Smooth muscle cell (in vitro differentiated cells): ENCODE measurements at regions not wholly inside any gene's neighbourhood (a gene's known extent, or its start where the extent isn't known, plus 50 kb on each side); places are given as distances from the start of the nearest gene placed in this dataset.

Experiments used
- DNase-seq: peaks from one replicate; lab custom pipeline; 2025; ENCODE audit not compliant: unreplicated experiment; lab: John Stamatoyannopoulos, UW
- H2AFZ ChIP-seq: fragments of 200-600 bp; sonication (generic); 2 replicates; pipeline ENCODE4 v1.6.0; 2016; ENCODE audit warnings: antibody characterized with exemption, low read depth, mild to moderate bottlenecking
- H3F3A ChIP-seq: fragments of 200-600 bp; sonication (generic); 2 replicates; pipeline ENCODE4 v1.6.0; 2017; ENCODE audit warnings: antibody characterized with exemption, low read depth
- H3K27ac ChIP-seq: fragments of 200-600 bp; sonication (generic); 2 replicates; pipeline ENCODE4 v1.5.1; 2016; ENCODE audit warnings: low read depth, mild to moderate bottlenecking
- H3K27me3 ChIP-seq: fragments of 200-600 bp; sonication (generic); 2 replicates; pipeline ENCODE4 v1.6.1; 2016; ENCODE audit warnings: low read depth, mild to moderate bottlenecking
- H3K36me3 ChIP-seq: fragments of 200-600 bp; sonication (generic); 2 replicates; pipeline ENCODE4 v1.5.1; 2016; ENCODE audit warnings: low read depth
- H3K4me1 ChIP-seq: fragments of 200-600 bp; sonication (generic); 2 replicates; pipeline ENCODE4 v1.5.1; 2016; ENCODE audit warnings: low read depth
- H3K4me2 ChIP-seq: fragments of 200-600 bp; sonication (generic); 2 replicates; pipeline ENCODE4 v1.6.0; 2016; ENCODE audit warnings: mild to moderate bottlenecking
- H3K4me3 ChIP-seq: fragments of 200-600 bp; sonication (generic); 2 replicates; pipeline ENCODE4 v1.5.1; 2016; ENCODE audit warnings: mild to moderate bottlenecking
- H3K79me2 ChIP-seq: fragments of 200-600 bp; sonication (generic); 2 replicates; pipeline ENCODE4 v1.6.0; 2016; ENCODE audit warnings: low read depth, mild to moderate bottlenecking
- H3K9ac ChIP-seq: fragments of 200-600 bp; sonication (generic); 2 replicates; pipeline ENCODE4 v1.6.0; 2016; ENCODE audit warnings: low read depth
- H3K9me3 ChIP-seq: fragments of 200-600 bp; sonication (generic); replicated peaks from 2 replicates; pipeline ENCODE4 v1.5.1; 2016; ENCODE audit warnings: low read depth
- H4K20me1 ChIP-seq: fragments of 200-600 bp; sonication (generic); 2 replicates; pipeline ENCODE4 v1.6.0; 2016; ENCODE audit warnings: low read depth
- WGBS: methylation state at CpG from one replicate; pipeline ENCODE4 v1.1.7; 2016; ENCODE audit warnings: low lambda C conversion rate; 5-methylcytosine and 5-hydroxymethylcytosine counted together
- TF ChIP-seq, protein P1 (sequence below): fragments of 200-600 bp; sonication (generic); IDR thresholded peaks from 2 replicates; pipeline ENCODE4 v1.5.1; 2017; ENCODE audit warnings: borderline replicate concordance, mild to moderate bottlenecking, antibody characterized with exemption; ENCODE audit not compliant: insufficient read depth, poor library complexity, severe bottlenecking

GRCh38 chr16:80330803-80331202 is 210.0 kb upstream of the DYNLRB2 start:
- no peaks in the 10 kb centered on the region for H3F3A ChIP-seq
- H3K9me3 ChIP-seq: no peaks in the 10 kb centered on the region
- H4K20me1 ChIP-seq: no peaks in the 10 kb centered on the region
- WGBS: 93% methylated on average over 3 of the region's 3 CpGs
- no peak overlapping the region for H3K4me3 ChIP-seq
- no peak overlapping the region for H3K9ac ChIP-seq
- no peak overlapping the region for H3K4me2 ChIP-seq
- TF ChIP-seq, protein P1, sequence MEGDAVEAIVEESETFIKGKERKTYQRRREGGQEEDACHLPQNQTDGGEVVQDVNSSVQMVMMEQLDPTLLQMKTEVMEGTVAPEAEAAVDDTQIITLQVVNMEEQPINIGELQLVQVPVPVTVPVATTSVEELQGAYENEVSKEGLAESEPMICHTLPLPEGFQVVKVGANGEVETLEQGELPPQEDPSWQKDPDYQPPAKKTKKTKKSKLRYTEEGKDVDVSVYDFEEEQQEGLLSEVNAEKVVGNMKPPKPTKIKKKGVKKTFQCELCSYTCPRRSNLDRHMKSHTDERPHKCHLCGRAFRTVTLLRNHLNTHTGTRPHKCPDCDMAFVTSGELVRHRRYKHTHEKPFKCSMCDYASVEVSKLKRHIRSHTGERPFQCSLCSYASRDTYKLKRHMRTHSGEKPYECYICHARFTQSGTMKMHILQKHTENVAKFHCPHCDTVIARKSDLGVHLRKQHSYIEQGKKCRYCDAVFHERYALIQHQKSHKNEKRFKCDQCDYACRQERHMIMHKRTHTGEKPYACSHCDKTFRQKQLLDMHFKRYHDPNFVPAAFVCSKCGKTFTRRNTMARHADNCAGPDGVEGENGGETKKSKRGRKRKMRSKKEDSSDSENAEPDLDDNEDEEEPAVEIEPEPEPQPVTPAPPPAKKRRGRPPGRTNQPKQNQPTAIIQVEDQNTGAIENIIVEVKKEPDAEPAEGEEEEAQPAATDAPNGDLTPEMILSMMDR: no peak
- no peak for DNase-seq
- no peaks in the 10 kb centered on the region for H3K4me1 ChIP-seq
- no peaks in the 10 kb centered on the region for H3K36me3 ChIP-seq
- H3K27me3 ChIP-seq: peaks cover 53% of the 10 kb centered on the region
- H2AFZ ChIP-seq: no peak overlapping the region
- no peaks in the 10 kb centered on the region for H3K79me2 ChIP-seq
- no peak overlapping the region for H3K27ac ChIP-seq

DNA sequence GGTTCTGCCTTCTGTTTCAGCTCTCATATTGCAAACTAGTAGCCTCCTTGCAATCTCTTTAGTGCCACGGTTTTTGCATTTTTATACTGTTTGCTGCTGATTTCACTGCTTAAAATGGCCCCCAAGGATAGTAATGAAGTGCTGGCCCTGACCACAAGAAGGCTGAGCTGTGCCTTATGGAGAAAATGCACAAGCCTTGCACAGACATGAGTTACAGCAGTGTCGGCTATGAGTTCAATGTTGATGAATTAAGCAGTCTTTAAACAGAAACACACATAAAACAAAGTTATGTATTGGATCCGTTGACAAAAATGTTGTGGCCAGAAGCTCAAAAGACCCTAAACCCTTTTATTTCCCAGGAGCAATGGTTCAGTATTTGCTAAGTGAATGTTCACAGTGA is 210.6 kb upstream of the DYNLRB2 start:
- WGBS: 86% methylated on average over 3 of the region's 3 CpGs
- no peaks in the 10 kb centered on the region for H4K20me1 ChIP-seq
- DNase-seq: no peak
- no peak overlapping the region for H3K9ac ChIP-seq
- TF ChIP-seq, protein P1: no peak
- H3K4me2 ChIP-seq: no peak overlapping the region
- H3K36me3 ChIP-seq: no peaks in the 10 kb centered on the region
- no peak overlapping the region for H3K4me3 ChIP-seq
- no peaks in the 10 kb centered on the region for H3K9me3 ChIP-seq
- H3F3A ChIP-seq: no peaks in the 10 kb centered on the region
- H3K27me3 ChIP-seq: peaks cover 57% of the 10 kb centered on the region
- no peak overlapping the region for H3K27ac ChIP-seq
- H2AFZ ChIP-seq: no peak overlapping the region
- H3K4me1 ChIP-seq: no peaks in the 10 kb centered on the region
- H3K79me2 ChIP-seq: no peaks in the 10 kb centered on the region

DNA sequence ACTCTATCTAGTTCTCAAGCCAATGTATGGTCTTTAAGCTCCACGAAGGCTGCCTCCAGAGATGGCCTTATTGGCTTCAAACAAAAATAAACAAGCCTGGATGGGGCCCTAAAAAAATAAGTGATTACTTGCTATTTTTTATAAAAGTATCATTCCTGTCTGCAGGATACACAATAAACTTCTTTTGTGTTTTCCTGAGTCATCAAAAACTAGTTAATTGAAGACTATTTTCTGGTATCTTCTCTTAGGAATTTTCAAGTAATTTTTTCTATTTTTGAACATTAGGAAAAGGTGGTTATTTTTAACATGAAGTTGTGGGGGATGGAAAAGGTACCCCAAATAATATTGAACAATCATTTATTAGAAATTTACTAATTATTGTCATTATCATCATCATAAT is 213.1 kb upstream of the DYNLRB2 start:
- Histone ChIP-seq H3K9me3 (no peaks in the 10 kb centered on the region), H3K27ac (no peak overlapping the region), H4K20me1 (no peaks in the 10 kb centered on the region), H3K4me2 (no peak overlapping the region), H3K79me2 (no peaks in the 10 kb centered on the region), H3K9ac (no peak overlapping the region), H3K4me3 (no peak overlapping the region), H3K4me1 (peaks cover 15% of the 10 kb centered on the region), H3F3A (no peaks in the 10 kb centered on the region), H3K36me3 (no peaks in the 10 kb centered on the region), H3K27me3 (peaks cover 48% of the 10 kb centered on the region), H2AFZ (no peak overlapping the region)
- 52% methylated on average over 1 of the region's 1 CpG for WGBS
- no peak for DNase-seq
- TF ChIP-seq, protein P1: no peak

DNA sequence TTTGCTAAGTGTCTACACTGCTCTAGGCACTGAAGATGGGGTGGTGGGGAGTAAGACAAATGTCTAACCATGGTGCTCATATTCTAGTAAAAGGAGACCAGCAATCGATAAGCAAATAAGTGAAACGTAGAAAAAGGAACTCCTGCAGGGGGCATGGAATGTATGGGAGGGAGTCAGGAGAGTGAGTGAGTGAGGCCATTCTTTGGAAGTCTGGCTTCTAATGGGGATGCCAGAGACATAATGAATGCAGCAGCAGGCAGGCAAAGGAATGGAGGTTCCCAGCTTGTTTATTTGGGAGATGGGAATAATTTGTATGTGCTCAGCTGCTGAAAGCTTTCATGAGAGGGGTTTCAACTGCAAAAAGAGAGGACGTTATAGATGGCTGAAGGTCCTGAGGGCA is 216.4 kb upstream of the DYNLRB2 start:
- WGBS: 66% methylated on average over 3 of the region's 3 CpGs
- Histone ChIP-seq H3K9ac (no peak overlapping the region), H3K27me3 (peaks cover 28% of the 10 kb centered on the region), H3K4me3 (no peak overlapping the region), H3K79me2 (no peaks in the 10 kb centered on the region), H3F3A (no peaks in the 10 kb centered on the region), H4K20me1 (no peaks in the 10 kb centered on the region), H3K4me1 (peaks cover 15% of the 10 kb centered on the region), H2AFZ (no peak overlapping the region), H3K4me2 (no peak overlapping the region), H3K36me3 (no peaks in the 10 kb centered on the region), H3K9me3 (no peaks in the 10 kb centered on the region), H3K27ac (no peak overlapping the region)
- TF ChIP-seq, protein P1: no peak
- DNase-seq: no peak
